Gastrocnemius medialis (tissue), 4 donors: ENCODE measurements at regions not wholly inside any gene's neighbourhood (a gene's known extent, or its start where the extent isn't known, plus 50 kb on each side); places are given as distances from the start of the nearest gene placed in this dataset.

Experiments used
- POLR2A ChIP-seq, 2 donors: fragments of 450-650 bp; IDR thresholded peaks; one replicate each; pipeline ENCODE4 v1.6.1; 2017; ENCODE audit warnings: antibody characterized with exemption in 2 of 2, mild to moderate bottlenecking in 2 of 2, moderate library complexity in 2 of 2
- TF ChIP-seq, protein P1 (sequence below), 5 experiments: fragments of 450-650 bp in 3 of 5; fragments of 200-600 bp in 2 of 5; sonication (generic) in 2 of 5; IDR thresholded peaks in 4 of 5; conservative IDR thresholded peaks in 1 of 5; 1 replicate in 4 of 5; 2 replicates in 1 of 5; pipeline ENCODE4 v1.5.1; 2016 to 2019; ENCODE audit warnings: antibody characterized with exemption in 5 of 5, mild to moderate bottlenecking in 3 of 5, moderate library complexity in 3 of 5

GRCh38 chr12:4037747-4038312, 164.6 kb upstream of the PARP11 start:
- TF ChIP-seq, protein P1, sequence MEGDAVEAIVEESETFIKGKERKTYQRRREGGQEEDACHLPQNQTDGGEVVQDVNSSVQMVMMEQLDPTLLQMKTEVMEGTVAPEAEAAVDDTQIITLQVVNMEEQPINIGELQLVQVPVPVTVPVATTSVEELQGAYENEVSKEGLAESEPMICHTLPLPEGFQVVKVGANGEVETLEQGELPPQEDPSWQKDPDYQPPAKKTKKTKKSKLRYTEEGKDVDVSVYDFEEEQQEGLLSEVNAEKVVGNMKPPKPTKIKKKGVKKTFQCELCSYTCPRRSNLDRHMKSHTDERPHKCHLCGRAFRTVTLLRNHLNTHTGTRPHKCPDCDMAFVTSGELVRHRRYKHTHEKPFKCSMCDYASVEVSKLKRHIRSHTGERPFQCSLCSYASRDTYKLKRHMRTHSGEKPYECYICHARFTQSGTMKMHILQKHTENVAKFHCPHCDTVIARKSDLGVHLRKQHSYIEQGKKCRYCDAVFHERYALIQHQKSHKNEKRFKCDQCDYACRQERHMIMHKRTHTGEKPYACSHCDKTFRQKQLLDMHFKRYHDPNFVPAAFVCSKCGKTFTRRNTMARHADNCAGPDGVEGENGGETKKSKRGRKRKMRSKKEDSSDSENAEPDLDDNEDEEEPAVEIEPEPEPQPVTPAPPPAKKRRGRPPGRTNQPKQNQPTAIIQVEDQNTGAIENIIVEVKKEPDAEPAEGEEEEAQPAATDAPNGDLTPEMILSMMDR (IDR thresholded peaks at IDR 0.05 in 4 of 5, conservative IDR thresholded peaks at IDR 0.05 in 1 of 5) = peak; percentile 16 to 67 (median 51)
- TF ChIP-seq POLR2A (IDR thresholded peaks at IDR 0.05) = no peak
